ENCODE measurements at regions not wholly inside any gene's neighbourhood (a gene's known extent, or its start where the extent isn't known, plus 50 kb on each side); places are given as distances from the start of the nearest gene placed in this dataset.

GRCh38 chr6:45722876-45723275, 292.8 kb downstream of the CLIC5 start:
- Mint-ChIP-seq H3K36me3 (peaks cover 4% of the 10 kb centered on the region), H3K27me3 (peaks cover 0 to 4% of the 10 kb centered on the region in 2 donors), H3K9me3 (peaks cover 4 to 6% (median 6%) of the 10 kb centered on the region in 3 donors), H3K4me3 (no peak overlapping the region), H3K27ac (no peak overlapping the region), H3K4me1 (no peaks in the 10 kb centered on the region)
- POLR2A ChIA-PET: interaction anchor here (0.6 to 0.7 kb wide), 2 partner anchors 406 to 525 kb away, joined by 3 to 5 read pairs; no protein-coding TSS in a partner anchor
- Histone ChIP-seq H3K27me3 (replicated peaks in 1 of 2; ENCODE audit: control insufficient read depth in 2 of 2, extremely low read depth in 1 of 2, insufficient read depth in 2 of 2, low read length in 1 of 2) (no peaks in the 10 kb centered on the region), H3K4me3 (ENCODE audit: control insufficient read depth in 1 of 2, extremely low read depth in 1 of 2, low read length in 1 of 2) (no peak overlapping the region), H3K36me3 (ENCODE audit: control insufficient read depth in 2 of 2, extremely low read depth in 1 of 2, insufficient read depth in 1 of 2, low read length in 1 of 2) (no peaks in the 10 kb centered on the region), H3K27ac (ENCODE audit: low read length) (no peak overlapping the region), H3K9me3 (no peaks in the 10 kb centered on the region), H3K4me1 (ENCODE audit: control insufficient read depth in 1 of 2, extremely low read depth in 1 of 2, insufficient read depth in 2 of 2, low read length in 2 of 2) (no peaks in the 10 kb centered on the region)
- no peak for ATAC-seq (replicated peaks in 1 of 4)
- no peak for DNase-seq
- WGBS (ENCODE audit: insufficient coverage): 67% methylated on average over 1 of the region's 2 CpGs
- CTCF ChIA-PET: interaction anchor here in 1 of 2 donors (0.9 kb wide), 2 partner anchors 8 to 61 kb away, joined by 3 read pairs; no protein-coding TSS in a partner anchor

- Histone ChIP-seq H3K27ac (ENCODE audit: low read length) (no peak overlapping the region), H3K4me3 (ENCODE audit: control insufficient read depth in 1 of 2, extremely low read depth in 1 of 2, low read length in 1 of 2) (no peak overlapping the region), H3K36me3 (ENCODE audit: control insufficient read depth in 2 of 2, extremely low read depth in 1 of 2, insufficient read depth in 1 of 2, low read length in 1 of 2) (no peaks in the 10 kb centered on the region), H3K9me3 (no peaks in the 10 kb centered on the region), H3K27me3 (replicated peaks in 1 of 2; ENCODE audit: control insufficient read depth in 2 of 2, extremely low read depth in 1 of 2, insufficient read depth in 2 of 2, low read length in 1 of 2) (no peaks in the 10 kb centered on the region), H3K4me1 (ENCODE audit: control insufficient read depth in 1 of 2, extremely low read depth in 1 of 2, insufficient read depth in 2 of 2, low read length in 2 of 2) (no peaks in the 10 kb centered on the region)
- no peak overlapping the region for H3K4me3 Mint-ChIP-seq
- 86% methylated on average over 5 of the region's 6 CpGs for WGBS (ENCODE audit: insufficient coverage)
- POLR2A ChIA-PET: interaction anchor here in 1 of 2 donors (0.7 kb wide), 1 partner anchor 952 kb away, joined by 5 read pairs; no protein-coding TSS in a partner anchor
- peaks cover 4% of the 10 kb centered on the region for H3K36me3 Mint-ChIP-seq
- CTCF ChIA-PET: interaction anchor here in 1 of 2 donors (1.1 kb wide), 1 partner anchor 337 kb away, joined by 14 read pairs; no protein-coding TSS in a partner anchor
- no peak overlapping the region for H3K27ac Mint-ChIP-seq
- H3K27me3 Mint-ChIP-seq: peaks cover 0 to 4% of the 10 kb centered on the region in 2 donors
- H3K9me3 Mint-ChIP-seq: peaks cover 4 to 6% (median 6%) of the 10 kb centered on the region in 3 donors
- no peaks in the 10 kb centered on the region for H3K4me1 Mint-ChIP-seq
- DNase-seq (no peak), ATAC-seq (replicated peaks in 1 of 4) (no peak)
Measured at GRCh38 chr6:45721665-45722064, 294.0 kb downstream of the CLIC5 start.

- peaks cover 0 to 12% of the 10 kb centered on the region in 2 experiments for H3K4me1 ChIP-seq (ENCODE audit: control insufficient read depth in 1 of 2, extremely low read depth in 1 of 2, insufficient read depth in 2 of 2, low read length in 2 of 2)
- POLR2A ChIA-PET: no interaction called here
- WGBS (ENCODE audit: insufficient coverage): no CpG with 5 or more reads among the region's 3 CpGs
- H3K9me3 ChIP-seq: no peaks in the 10 kb centered on the region
- H3K27ac Mint-ChIP-seq: no peak overlapping the region
- H3K9me3 Mint-ChIP-seq: peaks cover 4 to 6% (median 6%) of the 10 kb centered on the region in 3 donors
- ATAC-seq (replicated peaks in 1 of 4) (no peak), DNase-seq (no peak)
- H3K4me3 Mint-ChIP-seq: no peak overlapping the region
- CTCF ChIA-PET: interaction anchor here in 1 of 2 donors (0.8 to 1.2 kb wide), 2 partner anchors 8 to 1063 kb away, joined by 3 to 4 read pairs; no protein-coding TSS in a partner anchor
- H3K4me3 ChIP-seq (ENCODE audit: control insufficient read depth in 1 of 2, extremely low read depth in 1 of 2, low read length in 1 of 2): no peak overlapping the region
- H3K27ac ChIP-seq (ENCODE audit: low read length): no peak overlapping the region
- no peaks in the 10 kb centered on the region for H3K36me3 ChIP-seq (ENCODE audit: control insufficient read depth in 2 of 2, extremely low read depth in 1 of 2, insufficient read depth in 1 of 2, low read length in 1 of 2)
- peaks cover 10 to 14% (median 12%) of the 10 kb centered on the region in 3 donors for H3K4me1 Mint-ChIP-seq
- peaks cover 4% of the 10 kb centered on the region for H3K36me3 Mint-ChIP-seq
- peaks cover 0 to 1% of the 10 kb centered on the region in 2 experiments for H3K27me3 ChIP-seq (replicated peaks in 1 of 2; ENCODE audit: control insufficient read depth in 2 of 2, extremely low read depth in 1 of 2, insufficient read depth in 2 of 2, low read length in 1 of 2)
- H3K27me3 Mint-ChIP-seq: peaks cover 0 to 4% of the 10 kb centered on the region in 2 donors
Measured at GRCh38 chr6:45718871-45719270, 296.8 kb downstream of the CLIC5 start.

- ATAC-seq (replicated peaks in 1 of 4): no peak
- Mint-ChIP-seq H3K4me3 (no peak overlapping the region), H3K36me3 (peaks cover 4% of the 10 kb centered on the region), H3K4me1 (peaks cover 10 to 16% (median 12%) of the 10 kb centered on the region in 3 donors), H3K9me3 (peaks cover 4 to 5% (median 5%) of the 10 kb centered on the region in 3 donors), H3K27me3 (peaks cover 0 to 4% of the 10 kb centered on the region in 2 donors), H3K27ac (no peak overlapping the region)
- Histone ChIP-seq H3K27ac (ENCODE audit: low read length) (no peak overlapping the region), H3K4me3 (ENCODE audit: control insufficient read depth in 1 of 2, extremely low read depth in 1 of 2, low read length in 1 of 2) (no peak overlapping the region), H3K27me3 (replicated peaks in 1 of 2; ENCODE audit: control insufficient read depth in 2 of 2, extremely low read depth in 1 of 2, insufficient read depth in 2 of 2, low read length in 1 of 2) (peaks cover 0 to 3% of the 10 kb centered on the region in 2 experiments), H3K36me3 (ENCODE audit: control insufficient read depth in 2 of 2, extremely low read depth in 1 of 2, insufficient read depth in 1 of 2, low read length in 1 of 2) (no peaks in the 10 kb centered on the region), H3K4me1 (ENCODE audit: control insufficient read depth in 1 of 2, extremely low read depth in 1 of 2, insufficient read depth in 2 of 2, low read length in 2 of 2) (peaks cover 0 to 14% of the 10 kb centered on the region in 2 experiments), H3K9me3 (no peaks in the 10 kb centered on the region)
- WGBS (ENCODE audit: insufficient coverage): 100% methylated on average over 2 of the region's 3 CpGs
- no peak for DNase-seq
- ChIA-PET POLR2A (interaction anchor here in 1 of 2 donors (0.5 kb wide), 1 partner anchor 36 kb away, joined by 3 read pairs; no protein-coding TSS in a partner anchor), CTCF (interaction anchor here in 1 of 2 donors (0.8 to 1.2 kb wide), 2 partner anchors 9 to 1062 kb away, joined by 3 to 4 read pairs; no protein-coding TSS in a partner anchor)
Measured at GRCh38 chr6:45718131-45718530, 297.5 kb downstream of the CLIC5 start.

- H3K9me3 ChIP-seq: no peaks in the 10 kb centered on the region
- peaks cover 0 to 14% of the 10 kb centered on the region in 2 experiments for H3K4me1 ChIP-seq (ENCODE audit: control insufficient read depth in 1 of 2, extremely low read depth in 1 of 2, insufficient read depth in 2 of 2, low read length in 2 of 2)
- no peaks in the 10 kb centered on the region for H3K36me3 ChIP-seq (ENCODE audit: control insufficient read depth in 2 of 2, extremely low read depth in 1 of 2, insufficient read depth in 1 of 2, low read length in 1 of 2)
- Mint-ChIP-seq H3K27me3 (peaks cover 0 to under 1% of the 10 kb centered on the region in 2 donors), H3K9me3 (peaks cover under 1% of the 10 kb centered on the region in 3 donors), H3K36me3 (peaks cover under 1% of the 10 kb centered on the region), H3K4me3 (no peak overlapping the region), H3K27ac (no peak overlapping the region), H3K4me1 (peaks cover 10 to 16% (median 12%) of the 10 kb centered on the region in 3 donors)
- no peak for ATAC-seq (replicated peaks in 1 of 4)
- no peak overlapping the region for H3K4me3 ChIP-seq (ENCODE audit: control insufficient read depth in 1 of 2, extremely low read depth in 1 of 2, low read length in 1 of 2)
- POLR2A ChIA-PET: no interaction called here
- H3K27me3 ChIP-seq (replicated peaks in 1 of 2; ENCODE audit: control insufficient read depth in 2 of 2, extremely low read depth in 1 of 2, insufficient read depth in 2 of 2, low read length in 1 of 2): peaks cover 0 to 3% of the 10 kb centered on the region in 2 experiments
- 73% methylated on average over 2 of the region's 6 CpGs for WGBS (ENCODE audit: insufficient coverage)
- CTCF ChIA-PET: no interaction called here
- no peak for DNase-seq
- H3K27ac ChIP-seq (ENCODE audit: low read length): no peak overlapping the region
Measured at GRCh38 chr6:45717715-45718114, 297.9 kb downstream of the CLIC5 start.

- Histone ChIP-seq H3K4me3 (ENCODE audit: control insufficient read depth in 1 of 2, extremely low read depth in 1 of 2, low read length in 1 of 2) (no peak overlapping the region), H3K9me3 (no peaks in the 10 kb centered on the region), H3K27me3 (replicated peaks in 1 of 2; ENCODE audit: control insufficient read depth in 2 of 2, extremely low read depth in 1 of 2, insufficient read depth in 2 of 2, low read length in 1 of 2) (peaks cover 0 to 3% of the 10 kb centered on the region in 2 experiments), H3K4me1 (ENCODE audit: control insufficient read depth in 1 of 2, extremely low read depth in 1 of 2, insufficient read depth in 2 of 2, low read length in 2 of 2) (peaks cover 0 to 14% of the 10 kb centered on the region in 2 experiments), H3K27ac (ENCODE audit: low read length) (no peak overlapping the region), H3K36me3 (ENCODE audit: control insufficient read depth in 2 of 2, extremely low read depth in 1 of 2, insufficient read depth in 1 of 2, low read length in 1 of 2) (no peaks in the 10 kb centered on the region)
- Mint-ChIP-seq H3K4me3 (no peak overlapping the region), H3K36me3 (no peaks in the 10 kb centered on the region), H3K27me3 (no peaks in the 10 kb centered on the region), H3K9me3 (no peaks in the 10 kb centered on the region), H3K27ac (no peak overlapping the region), H3K4me1 (peaks cover 10 to 16% (median 12%) of the 10 kb centered on the region in 3 donors)
- ATAC-seq (replicated peaks in 1 of 4) (no peak), DNase-seq (no peak)
- ChIA-PET POLR2A (no interaction called here), CTCF (no interaction called here)
- WGBS (ENCODE audit: insufficient coverage): 91% methylated on average over 1 of the region's 4 CpGs
Measured at GRCh38 chr6:45717027-45717426, 298.6 kb downstream of the CLIC5 start.

Measured in T-cell (primary cell).